ENCODE measurements at regions not wholly inside any gene's neighbourhood (a gene's known extent, or its start where the extent isn't known, plus 50 kb on each side); places are given as distances from the start of the nearest gene placed in this dataset.
"Not testable (repeated sequence)": the region's sequence is repeated elsewhere in the genome, so short reads cannot be mapped to it uniquely, and the experiment has no call there.

DNA sequence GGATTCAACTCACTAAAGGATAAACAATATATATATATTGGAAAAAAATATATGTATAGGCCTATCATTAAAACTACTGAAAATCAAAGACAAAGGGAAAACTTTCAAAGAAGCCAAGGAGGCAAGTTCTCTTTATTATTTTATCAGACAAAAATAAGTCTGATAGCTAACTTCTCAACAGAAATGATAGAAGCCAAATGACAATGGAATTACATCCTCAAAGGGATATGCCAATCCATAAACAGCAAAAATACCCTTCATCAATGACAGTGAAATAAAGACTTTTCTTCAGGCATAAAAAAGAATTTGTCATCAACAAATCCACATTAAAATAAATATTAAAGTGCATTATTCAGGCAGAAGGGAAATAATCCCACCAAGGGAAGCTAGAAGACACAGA, 393.4 kb downstream of the ZFHX3 start:
- DNase-seq, result no peak

- DNase-seq, result no peak
Observed at GRCh38 chr16:72649254-72649944, 398.5 kb downstream of the ZFHX3 start.

- no peak for DNase-seq
Observed at GRCh38 chr16:72646615-72647014, 401.3 kb downstream of the ZFHX3 start.

DNA sequence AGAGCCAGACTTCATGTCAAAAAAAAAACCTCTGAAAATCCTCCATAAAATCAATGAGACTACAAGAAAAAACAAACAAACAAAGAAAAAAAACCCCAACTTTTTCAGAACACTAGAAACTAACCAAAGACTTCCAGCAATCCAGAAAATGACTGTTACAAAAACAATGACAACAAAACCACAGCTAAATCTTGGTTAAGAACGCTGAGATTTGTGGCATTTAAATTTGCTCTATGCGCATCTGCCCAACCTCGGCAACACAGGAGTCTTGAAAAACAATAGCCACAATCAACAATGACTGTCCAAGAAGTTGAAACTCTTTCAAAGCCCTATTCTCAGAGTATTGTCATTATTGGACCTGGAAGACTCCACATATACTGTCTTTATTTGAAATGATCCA, 402.4 kb downstream of the ZFHX3 start:
- no peak for DNase-seq

- no peak for DNase-seq
Observed at GRCh38 chr16:72644911-72645310, 403.0 kb downstream of the ZFHX3 start.

DNA sequence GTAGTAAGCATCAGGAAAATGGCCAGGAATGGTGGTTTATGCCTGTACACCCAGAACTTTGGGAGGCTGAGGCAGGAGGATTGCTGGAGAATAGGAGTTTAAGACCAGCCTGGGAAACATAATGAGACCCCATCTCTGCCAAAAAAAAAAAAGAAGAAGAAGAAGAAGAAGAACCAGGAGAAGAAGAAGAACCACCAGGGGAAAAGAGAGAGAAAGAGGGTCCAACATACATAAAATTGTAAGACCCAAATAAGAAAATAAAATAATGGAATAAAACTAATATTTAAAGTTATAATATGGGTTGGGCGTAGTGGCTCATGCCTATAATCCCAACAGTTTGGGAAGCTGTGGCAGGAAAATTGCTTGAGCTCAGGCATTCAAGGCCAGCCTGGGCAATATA, 408.4 kb downstream of the ZFHX3 start:
- no peak for DNase-seq

DNA sequence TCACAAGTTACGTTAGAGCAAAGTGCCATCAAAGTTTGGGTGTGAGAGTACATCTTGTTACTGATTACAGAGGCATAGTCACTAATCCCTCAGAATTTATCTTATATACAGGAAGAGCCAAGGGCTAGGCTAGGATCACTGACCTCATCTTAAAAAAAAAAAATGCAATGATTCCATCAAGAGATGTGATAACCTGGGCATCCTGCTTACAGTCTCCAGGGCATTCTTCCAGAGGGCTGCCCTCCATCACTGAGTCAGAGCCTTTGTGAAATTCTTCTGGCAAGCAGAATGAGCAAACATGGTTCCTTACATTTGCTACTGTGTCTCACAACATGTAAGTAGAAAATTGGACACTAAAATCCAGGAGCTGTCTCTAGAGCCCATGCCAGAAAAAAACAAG, 410.6 kb downstream of the ZFHX3 start:
- DNase-seq, result no peak

GRCh38 chr16:72635694-72636093, 412.2 kb downstream of the ZFHX3 start:
- no peak for DNase-seq

- DNase-seq, result no peak
Observed at GRCh38 chr16:72635104-72635503, 412.8 kb downstream of the ZFHX3 start.

GRCh38 chr16:72627182-72627896, 420.6 kb downstream of the ZFHX3 start:
- DNase-seq, result not testable (repeated sequence)

DNA sequence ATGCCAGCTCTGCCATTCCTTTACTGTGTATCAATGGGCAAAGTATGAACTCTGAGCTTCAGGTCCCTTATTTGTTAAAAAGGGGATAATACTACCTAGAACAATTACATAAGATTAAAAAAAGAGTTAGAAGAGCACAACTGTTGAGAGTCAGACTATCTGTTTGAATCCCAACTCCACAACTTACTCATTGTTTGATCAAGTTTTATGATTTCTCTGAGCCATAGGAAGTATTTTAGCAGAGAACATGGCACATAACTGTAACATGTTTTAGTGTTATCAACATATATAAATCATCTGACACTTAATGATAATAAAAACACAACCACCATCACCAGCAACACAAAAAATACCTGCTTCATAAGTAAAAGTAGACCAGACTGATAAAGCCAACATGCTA, 421.3 kb downstream of the ZFHX3 start:
- no peak for DNase-seq

GRCh38 chr16:72621651-72622050, 426.3 kb downstream of the ZFHX3 start:
- no peak for DNase-seq

DNA sequence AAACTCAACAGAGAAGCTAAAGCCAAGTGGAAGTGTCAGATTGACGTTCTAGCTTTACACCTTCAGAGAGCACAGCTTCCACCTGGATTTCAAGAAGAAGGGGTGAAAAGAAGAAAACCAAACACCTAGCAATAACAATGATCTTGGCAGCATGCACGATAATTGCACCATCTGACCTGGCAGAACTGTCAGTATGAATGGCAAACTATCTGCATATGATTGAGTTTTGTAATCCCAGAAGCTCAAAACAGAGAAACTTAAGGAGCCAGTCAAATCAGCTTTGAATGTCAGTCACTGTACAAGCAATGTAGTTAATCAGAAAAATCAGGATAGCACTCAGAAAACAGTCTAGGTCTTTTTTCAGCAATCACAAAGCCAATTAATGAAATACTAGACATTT, 427.1 kb downstream of the ZFHX3 start:
- DNase-seq, result no peak

GRCh38 chr16:72620348-72620747, 427.6 kb downstream of the ZFHX3 start:
- no peak for DNase-seq

DNA sequence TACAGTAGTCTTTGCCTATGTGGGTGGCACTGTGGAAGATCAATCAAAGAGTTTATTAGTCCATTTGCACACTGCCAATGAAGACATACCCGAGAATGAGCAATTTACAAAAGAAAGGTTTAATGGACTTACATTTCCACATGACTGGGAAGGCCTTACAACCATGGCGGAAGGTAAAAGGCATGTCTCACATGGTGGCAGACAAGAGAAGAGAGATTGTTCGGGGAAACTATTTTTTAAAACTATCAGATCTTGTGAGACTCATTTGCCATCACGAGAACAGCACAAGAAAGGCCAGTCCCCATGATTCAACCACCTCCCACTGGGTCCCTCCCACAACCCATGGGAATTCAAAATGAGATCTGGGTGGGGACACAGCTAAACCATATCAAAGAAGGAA, 432.1 kb downstream of the ZFHX3 start:
- no peak for DNase-seq

GRCh38 chr16:72612718-72613117, 435.2 kb downstream of the ZFHX3 start:
- no peak for DNase-seq

DNA sequence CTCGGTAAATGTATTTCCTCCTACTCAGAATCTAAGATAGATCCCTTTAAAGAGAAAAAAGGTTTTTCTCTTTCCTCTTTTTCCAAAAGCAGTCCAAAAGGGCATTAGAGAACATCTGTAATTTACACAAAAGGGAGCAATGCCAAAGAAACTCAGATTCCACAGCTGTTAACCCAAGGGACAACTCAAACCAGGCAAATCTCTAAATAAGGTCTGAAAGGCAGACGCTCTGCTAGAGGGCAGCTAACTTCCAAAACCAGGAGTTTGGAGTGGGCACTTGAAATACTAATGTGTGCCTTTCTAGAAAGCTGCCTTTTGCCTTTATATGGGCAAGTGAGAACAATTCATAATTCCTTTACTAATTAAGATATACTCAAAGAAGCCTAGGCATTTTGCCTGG, 435.7 kb downstream of the ZFHX3 start:
- DNase-seq, result no peak

DNA sequence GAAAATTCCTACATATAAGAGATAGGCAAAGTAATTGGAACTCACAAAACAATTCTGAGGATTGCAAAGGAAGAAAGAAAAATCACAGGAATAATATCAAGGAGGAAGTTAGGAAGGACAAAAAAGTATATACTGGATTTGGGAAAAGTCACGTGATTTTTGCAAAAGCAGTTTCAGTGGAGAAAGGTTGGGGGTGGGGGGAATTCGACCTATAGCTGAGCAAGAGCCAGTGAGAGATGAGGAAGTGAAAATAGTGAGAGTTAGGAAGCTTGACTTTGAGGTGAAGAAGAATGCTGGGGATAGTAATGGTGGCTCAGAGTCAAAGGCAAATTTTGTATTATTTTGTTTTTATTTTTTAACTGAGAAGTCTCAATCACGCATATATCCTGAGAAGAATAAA, 438.0 kb upstream of the PMFBP1 start:
- DNase-seq, result no peak

- DNase-seq, result no peak
Observed at GRCh38 chr16:72609066-72609465, 437.1 kb upstream of the PMFBP1 start.

- no peak for DNase-seq
Observed at GRCh38 chr16:72604375-72604774, 432.4 kb upstream of the PMFBP1 start.

DNA sequence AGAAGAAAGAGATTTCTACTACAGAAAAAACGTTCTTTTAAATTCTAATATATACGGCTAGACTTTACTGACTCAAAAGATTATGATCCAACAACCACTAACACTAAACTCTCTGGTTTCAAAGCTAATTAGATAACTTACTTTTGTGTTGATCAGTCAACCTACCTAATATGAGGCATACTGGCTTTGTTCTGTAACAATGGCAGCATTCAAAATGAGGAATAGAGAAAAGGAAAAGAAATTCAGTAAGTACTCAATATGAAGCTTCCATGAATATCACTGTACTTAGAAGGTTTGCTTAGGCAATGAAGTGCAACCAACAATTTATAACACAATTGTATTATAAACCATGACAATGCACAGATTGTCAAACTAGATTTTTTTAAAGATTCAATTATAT, 430.5 kb upstream of the PMFBP1 start:
- DNase-seq, result no peak

DNA sequence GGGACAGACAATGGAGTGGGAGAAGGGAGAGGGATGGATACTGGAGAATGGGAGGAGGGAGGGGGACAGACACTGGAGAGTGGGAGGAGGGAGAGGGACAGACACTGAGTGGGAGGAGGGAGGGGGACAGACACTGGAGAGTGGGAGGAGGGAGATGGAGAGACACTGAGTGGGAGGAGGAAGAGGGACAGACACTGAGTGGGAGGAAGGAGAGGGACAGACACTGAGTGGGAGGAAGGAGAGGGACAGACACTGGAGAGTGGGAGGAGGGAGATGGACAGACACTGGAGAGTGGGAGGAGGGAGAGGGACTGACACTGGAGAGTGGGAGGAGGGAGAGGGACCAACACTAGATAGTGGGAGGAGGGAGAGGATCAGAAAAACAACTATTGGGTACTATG, 426.7 kb upstream of the PMFBP1 start:
- DNase-seq, result no peak

DNA sequence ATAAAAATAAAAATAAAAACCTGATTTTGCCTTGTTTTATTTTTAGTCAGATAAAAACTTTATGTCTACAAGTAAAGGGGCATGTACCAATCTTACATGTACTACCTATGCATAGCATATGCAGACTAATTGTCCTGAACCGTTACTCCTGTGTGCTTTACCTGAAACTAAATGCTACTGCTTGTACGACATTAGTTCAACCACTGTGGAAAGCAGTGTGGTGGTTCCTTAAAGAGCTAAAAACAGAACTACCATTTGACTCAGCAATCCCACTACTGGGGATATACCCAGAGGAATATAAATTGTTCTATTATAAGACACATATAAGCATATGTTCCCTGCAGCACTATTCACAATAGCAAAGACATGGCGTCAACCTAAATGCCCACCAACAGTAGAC, 426.0 kb upstream of the PMFBP1 start:
- no peak for DNase-seq

GRCh38 chr16:72596373-72596772, 424.4 kb upstream of the PMFBP1 start:
- no peak for DNase-seq

All from CD4-positive, alpha-beta T cell treated with Interleukin-4 for 1 hour (primary cell).